Activated CD8-positive, alpha-beta memory T cell treated with anti-CD3 and anti-CD28 coated beads, Interleukin-2, amount 50 U/mL, for 48 hours (primary cell): ENCODE measurements at regions not wholly inside any gene's neighbourhood (a gene's known extent, or its start where the extent isn't known, plus 50 kb on each side); places are given as distances from the start of the nearest gene placed in this dataset.
"Not testable (repeated sequence)": the region's sequence is repeated elsewhere in the genome, so short reads cannot be mapped to it uniquely, and the experiment has no call there.

Experiments used
- DNase-seq: peaks from one replicate; pipeline ENCODE4 v3.0.0-alpha.2; 2020

- DNase-seq = not testable (repeated sequence)
Measured at GRCh38 chr16:31975826-31976419, 102.3 kb downstream of the ZNF267 start.

DNA sequence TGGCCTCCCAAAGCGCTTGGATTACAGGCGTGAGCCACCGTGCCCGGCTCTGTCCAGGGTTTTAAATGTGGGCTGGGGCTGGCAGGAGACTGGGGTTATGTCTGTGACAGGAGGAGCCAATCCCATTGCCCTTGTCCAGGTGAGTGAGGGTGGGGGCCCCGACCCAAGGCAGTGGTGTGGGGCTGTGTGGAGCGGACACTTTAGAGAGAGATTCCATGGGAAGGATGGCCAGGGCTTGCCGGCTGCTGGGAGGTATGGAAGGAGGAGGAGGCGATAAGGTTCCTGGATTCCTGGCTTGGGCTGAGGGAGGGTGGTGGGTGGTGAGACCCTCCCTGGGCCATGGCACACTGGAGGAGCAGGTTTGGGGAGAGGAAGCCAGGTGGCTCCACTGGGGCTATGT, 104.9 kb downstream of the ZNF267 start:
- DNase-seq = not testable (repeated sequence)

DNA sequence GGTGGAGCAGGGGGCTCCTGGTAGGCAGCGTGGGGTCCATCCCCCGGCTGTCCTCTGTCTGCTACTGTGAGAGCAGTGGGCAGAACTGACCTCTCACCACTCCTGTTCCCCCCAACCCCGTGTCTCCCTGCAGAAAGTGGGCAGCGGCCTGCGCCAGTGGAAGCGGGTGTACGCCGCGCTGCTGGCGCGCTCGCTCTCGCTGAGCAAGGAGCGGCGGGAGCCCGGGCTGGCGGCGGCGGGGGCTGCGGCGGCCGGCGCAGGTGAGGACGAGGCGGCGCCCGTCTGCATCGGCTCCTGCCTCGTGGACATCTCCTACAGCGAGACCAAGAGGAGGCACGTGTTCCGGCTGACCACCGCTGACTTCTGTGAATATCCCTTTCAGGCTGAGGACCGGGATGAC, 108.1 kb downstream of the ZNF267 start:
- not testable (repeated sequence) for DNase-seq

DNA sequence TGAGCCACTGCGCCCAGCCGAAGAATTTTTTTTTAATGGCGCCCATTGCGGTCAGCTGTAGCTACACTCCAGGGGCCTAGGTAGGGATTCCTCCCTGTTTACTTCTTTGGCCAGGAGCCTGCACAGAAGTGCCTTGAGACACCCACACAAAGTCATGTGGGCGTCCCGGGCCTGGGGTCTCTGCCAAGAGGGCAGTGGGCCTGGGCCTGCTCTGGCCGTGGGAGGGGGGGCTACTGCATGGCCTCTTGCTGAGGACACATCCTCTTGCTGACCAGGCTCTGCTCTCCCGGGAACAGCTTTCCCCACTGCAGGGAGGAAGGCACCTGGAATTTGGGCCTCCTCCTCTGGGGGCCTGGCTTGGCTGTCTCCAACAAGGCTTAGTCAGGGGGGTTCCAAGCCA, 109.4 kb downstream of the ZNF267 start:
- not testable (repeated sequence) for DNase-seq

DNA sequence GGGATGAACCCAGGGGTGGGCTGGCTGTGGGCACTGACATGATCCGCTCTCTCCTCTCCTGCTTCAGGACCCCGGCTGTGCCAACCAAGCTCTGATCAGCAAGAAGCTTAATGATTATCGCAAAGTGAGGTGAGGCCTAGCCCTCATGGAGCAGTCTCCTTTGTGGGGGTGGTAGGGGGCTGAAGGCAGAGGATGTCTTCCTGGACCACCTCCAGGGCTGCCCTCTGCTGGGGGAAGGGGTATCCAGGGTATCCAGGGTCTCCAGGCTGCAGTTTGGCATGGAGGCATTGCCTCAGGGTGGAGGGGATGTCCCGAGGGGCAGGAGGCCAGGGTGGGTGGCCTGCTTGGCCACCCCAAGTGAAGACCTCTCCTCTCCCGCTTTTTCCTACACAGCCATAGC, 110.1 kb downstream of the ZNF267 start:
- not testable (repeated sequence) for DNase-seq

DNA sequence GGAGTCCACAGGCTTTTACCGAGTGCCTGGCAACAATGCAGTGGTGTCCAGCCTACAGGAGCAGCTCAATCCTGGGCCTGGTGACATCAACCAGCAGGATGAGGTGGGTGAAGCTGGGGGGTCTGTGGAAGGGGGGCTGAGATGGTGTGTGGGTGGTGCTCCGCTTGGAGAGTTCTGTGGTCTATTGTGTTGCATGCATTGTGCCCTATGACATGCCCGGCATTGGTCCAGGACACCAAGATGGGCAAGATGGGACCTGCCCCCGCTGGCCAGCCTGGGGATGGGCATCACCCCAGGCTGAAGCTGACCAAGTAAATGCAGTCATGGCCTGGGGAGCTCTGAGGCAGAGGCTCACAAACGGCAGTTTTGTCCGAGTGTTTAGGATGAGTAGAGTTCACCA, 113.3 kb downstream of the ZNF267 start:
- DNase-seq = not testable (repeated sequence)

DNA sequence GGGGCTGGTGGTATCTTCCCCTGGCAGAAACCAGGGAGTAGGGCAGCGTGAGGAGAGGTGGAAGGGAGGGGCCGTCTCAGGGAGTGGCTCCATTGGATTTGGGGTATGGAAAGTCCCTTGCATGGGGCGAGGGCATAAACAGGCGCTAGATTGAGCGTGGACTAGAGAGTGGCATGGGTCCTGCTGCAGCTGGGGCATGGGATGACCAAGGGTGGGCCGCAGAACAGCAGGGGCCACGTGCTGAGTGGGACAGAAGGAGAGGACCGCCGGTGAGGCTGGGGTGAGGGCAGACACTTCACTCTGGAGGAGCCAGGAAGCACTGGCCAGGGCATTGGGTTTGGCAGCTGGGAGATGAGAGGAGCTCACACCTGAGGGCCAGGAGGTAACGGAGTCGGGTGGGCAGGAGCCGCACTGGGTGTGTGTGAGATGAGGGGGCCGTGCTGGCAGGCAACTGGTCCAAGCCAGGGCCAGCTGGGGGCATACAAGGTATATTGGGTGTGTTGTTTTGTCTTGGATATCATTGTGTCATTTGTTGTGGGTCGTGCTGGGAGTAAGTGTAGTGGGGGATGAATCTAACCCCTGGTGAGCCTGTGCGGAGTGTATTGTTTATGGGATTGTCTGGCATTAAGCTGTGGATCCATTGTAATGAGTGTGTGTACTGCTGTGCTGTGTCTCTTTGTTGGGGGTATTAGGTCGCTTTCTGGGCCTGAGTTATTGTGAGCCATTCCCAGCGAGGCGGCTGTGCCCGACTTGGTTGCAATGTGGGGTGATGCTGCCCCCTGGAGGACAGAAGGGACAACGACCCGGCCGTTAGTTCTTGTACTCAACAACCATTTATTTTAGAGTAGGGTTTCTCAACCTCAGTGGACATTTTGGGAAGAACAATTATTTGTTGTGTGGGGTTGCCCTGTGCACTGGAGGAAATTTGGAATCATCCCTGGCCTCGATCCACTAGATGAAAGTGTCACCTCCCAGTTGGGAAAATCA, 115.3 kb downstream of the ZNF267 start:
- peak; percentile 65 for DNase-seq

DNA sequence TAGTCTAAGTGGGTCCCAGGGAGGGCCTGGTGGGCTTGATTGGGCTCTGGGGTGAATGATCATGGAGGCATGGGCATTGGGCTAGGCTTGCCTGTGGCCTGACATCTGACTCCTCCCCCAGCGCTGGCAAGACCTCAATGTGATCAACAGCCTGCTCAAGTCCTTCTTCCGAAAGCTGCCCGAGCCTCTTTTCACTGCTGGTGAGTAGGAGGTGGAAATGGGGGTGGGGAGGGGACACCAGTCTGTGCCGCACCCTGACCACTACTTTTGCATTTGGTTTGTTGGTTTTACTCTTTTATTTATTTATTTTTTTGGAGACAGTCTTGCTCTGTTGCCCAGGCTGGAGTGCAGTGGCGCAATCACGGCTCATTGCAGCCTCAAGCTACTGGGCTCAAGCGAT, 116.7 kb downstream of the ZNF267 start:
- DNase-seq = not testable (repeated sequence)

- not testable (repeated sequence) for DNase-seq
Measured at GRCh38 chr16:31990980-31991379, 117.4 kb downstream of the ZNF267 start.

GRCh38 chr16:31996325-31996724, 122.7 kb downstream of the ZNF267 start:
- DNase-seq = peak; percentile 57

GRCh38 chr16:32002496-32002895, 128.9 kb downstream of the ZNF267 start:
- DNase-seq = not testable (repeated sequence)

DNA sequence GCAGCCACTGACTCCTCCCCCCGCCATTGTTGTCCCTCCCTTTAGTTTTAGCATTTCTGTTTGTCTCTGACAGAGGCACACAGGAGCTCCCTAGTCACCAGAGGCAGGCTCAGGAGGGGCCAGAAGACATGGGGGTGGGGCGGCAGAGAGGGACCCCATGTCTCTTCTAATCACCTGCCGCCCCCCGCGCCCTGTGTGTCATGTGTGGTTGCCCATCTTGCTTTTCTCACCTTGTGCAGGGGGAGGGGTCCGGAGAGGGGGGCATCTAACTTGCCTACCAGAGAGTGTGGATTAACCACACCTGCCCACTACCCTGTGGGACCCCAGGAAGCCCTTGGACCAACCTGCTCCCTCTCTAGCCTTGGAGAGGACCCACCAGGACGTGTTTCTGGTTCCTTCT, 130.2 kb downstream of the ZNF267 start:
- DNase-seq = not testable (repeated sequence)

DNA sequence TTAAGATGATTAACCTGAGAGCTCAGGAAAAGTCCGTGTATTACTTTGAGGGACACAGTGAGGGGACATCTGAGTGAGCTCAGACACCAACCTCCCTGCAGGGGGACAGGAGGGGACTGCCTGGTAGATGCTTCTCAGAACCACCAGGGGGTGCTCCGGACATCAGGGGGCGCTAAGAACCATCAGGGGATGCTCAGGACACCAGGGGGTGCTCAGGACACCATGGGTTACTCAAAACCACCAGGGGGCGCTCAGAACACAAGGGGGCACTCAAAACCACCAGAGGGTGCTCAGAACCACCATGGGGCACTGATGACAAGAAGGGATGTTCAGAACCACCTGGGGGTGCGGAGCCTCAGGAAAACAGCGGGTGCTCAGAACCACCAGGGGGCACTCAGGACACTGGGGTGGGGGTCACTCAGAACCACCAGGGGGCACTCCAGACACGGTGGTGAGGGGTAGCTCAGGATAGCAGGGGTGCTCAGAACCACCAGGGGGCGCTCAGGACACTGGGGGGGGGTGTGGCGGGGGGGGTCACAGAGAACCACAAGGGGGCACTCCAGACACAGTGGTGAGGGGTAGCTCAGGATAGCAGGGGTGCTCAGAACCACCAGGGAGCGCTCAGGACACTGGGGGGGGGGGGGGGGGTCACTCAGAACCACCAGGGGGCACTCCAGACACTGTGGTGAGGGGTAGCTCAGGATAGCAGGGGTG, 165.3 kb downstream of the ZNF267 start:
- DNase-seq = peak; percentile 54

DNA sequence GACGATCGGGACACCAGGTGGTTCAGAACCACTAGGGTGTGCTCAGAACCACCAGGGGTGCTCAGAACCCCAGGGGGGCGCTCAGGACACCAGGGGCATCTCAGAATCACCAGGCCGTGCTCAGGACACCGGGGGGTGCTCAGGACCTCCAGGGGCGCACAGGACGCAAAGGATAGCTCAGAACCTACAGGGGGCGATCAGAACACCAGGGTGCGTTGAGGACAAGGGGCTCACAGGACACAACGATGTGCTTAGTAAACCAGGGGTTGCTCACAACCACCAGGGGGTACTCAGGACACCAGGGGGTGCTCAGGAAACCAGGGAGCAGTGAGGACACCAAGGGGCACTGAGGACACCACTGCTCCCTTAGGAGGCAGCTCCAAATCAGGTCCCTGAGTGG, 166.3 kb downstream of the ZNF267 start:
- not testable (repeated sequence) for DNase-seq

GRCh38 chr16:32066016-32066651, 187.0 kb upstream of the TP53TG3D start:
- peak; percentile 62 for DNase-seq

- DNase-seq = not testable (repeated sequence)
Measured at GRCh38 chr16:32071586-32071985, 181.5 kb upstream of the TP53TG3D start.

- DNase-seq = not testable (repeated sequence)
Measured at GRCh38 chr16:32083891-32084290, 169.2 kb upstream of the TP53TG3D start.

DNA sequence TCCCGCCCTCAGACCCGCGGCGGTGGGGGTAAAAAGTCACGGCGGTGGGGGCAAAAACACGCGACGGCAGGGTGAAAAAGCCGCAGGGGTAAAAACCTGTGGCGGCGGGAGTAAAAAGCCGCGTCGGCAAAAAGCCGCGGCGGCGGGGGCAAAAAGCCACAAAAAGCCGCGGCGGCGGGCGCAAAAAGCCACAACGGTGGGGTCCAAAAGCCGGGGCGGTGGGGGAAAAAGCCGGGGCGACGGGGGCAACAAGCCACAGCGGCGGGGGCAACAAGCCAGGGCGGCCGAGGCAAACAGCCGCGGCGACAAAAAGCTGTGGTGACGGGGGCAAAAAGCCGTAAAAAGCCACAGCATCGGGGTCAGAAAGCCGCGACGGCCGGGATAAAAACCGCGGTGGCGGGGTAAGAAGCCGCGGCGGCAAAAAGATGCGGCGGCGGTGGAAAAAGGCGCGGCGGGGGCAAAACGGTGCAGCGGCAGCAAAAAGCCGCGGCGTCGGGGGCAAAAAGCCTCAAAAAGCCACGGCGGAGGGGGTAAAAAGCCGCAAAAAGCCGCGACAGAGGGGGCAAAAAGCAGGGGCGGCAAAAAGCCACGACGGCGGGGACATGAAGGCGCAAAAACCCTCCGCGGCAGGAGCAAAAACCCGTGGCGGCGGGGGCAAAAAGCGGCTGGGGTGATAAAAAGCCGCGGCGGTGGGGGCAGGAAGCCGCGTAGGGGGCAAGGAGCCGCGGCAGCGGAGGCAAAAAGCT, 168.3 kb upstream of the TP53TG3D start:
- peak; percentile 55 for DNase-seq

- DNase-seq = peak; percentile 80
Measured at GRCh38 chr16:32085438-32086141, 167.5 kb upstream of the TP53TG3D start.

- DNase-seq = not testable (repeated sequence)
Measured at GRCh38 chr16:32115562-32115961, 137.5 kb upstream of the TP53TG3D start.

GRCh38 chr16:32116080-32116479, 137.0 kb upstream of the TP53TG3D start:
- DNase-seq = peak; percentile 48
